Astrocyte (in vitro differentiated cells and primary cell): ENCODE measurements at regions not wholly inside any gene's neighbourhood (a gene's known extent, or its start where the extent isn't known, plus 50 kb on each side); places are given as distances from the start of the nearest gene placed in this dataset.

Experiments used
- DNase-seq: peaks from one replicate; pipeline ENCODE4 v3.0.0-alpha.2; 2010; ENCODE audit warnings: low read depth
- FAIRE-seq: peaks from 2 replicates; lab custom pipeline; 2011; peaks lifted over from hg19 to GRCh38; lab: Jason Lieb, UNC
- H2AFZ ChIP-seq: 2 replicates; pipeline ENCODE4 v1.6.0; 2012; ENCODE audit warnings: low read depth, low read length, inconsistent platforms
- H3K27ac ChIP-seq: 2 replicates; pipeline ENCODE4 v1.5.1; 2011; ENCODE audit warnings: low read depth, low read length, inconsistent platforms
- H3K27me3 ChIP-seq: 2 replicates; pipeline ENCODE4 v1.6.0; 2011; ENCODE audit warnings: low read length, inconsistent platforms; ENCODE audit not compliant: insufficient read depth
- H3K36me3 ChIP-seq: 2 replicates; pipeline ENCODE4 v1.5.1; 2011; ENCODE audit warnings: low read length, inconsistent platforms; ENCODE audit not compliant: insufficient read depth
- H3K4me1 ChIP-seq: 2 replicates; pipeline ENCODE4 v1.5.1; 2011; ENCODE audit warnings: low read length, inconsistent platforms; ENCODE audit not compliant: insufficient read depth
- H3K4me2 ChIP-seq: 2 replicates; pipeline ENCODE4 v1.6.0; 2012; ENCODE audit warnings: low read length, inconsistent platforms
- H3K4me3 ChIP-seq: 2 replicates; pipeline ENCODE4 v1.5.1; 2011; ENCODE audit warnings: low read depth, mild to moderate bottlenecking, low read length, inconsistent platforms; ENCODE audit not compliant: insufficient read depth
- H3K79me2 ChIP-seq: 2 replicates; pipeline ENCODE4 v1.6.0; 2012; ENCODE audit warnings: mild to moderate bottlenecking, low read length, inconsistent platforms; ENCODE audit not compliant: insufficient read depth
- H3K9ac ChIP-seq: 2 replicates; pipeline ENCODE4 v1.6.0; 2012; ENCODE audit warnings: mild to moderate bottlenecking, low read length, inconsistent platforms
- H3K9me3 ChIP-seq: 2 replicates; pipeline ENCODE4 v1.5.1; 2012; ENCODE audit warnings: low read depth, mild to moderate bottlenecking, low read length, inconsistent platforms; ENCODE audit not compliant: insufficient read depth
- H4K20me1 ChIP-seq: 2 replicates; pipeline ENCODE4 v1.6.0; 2012; ENCODE audit warnings: low read length, inconsistent platforms; ENCODE audit not compliant: insufficient read depth
- H3K27ac Mint-ChIP-seq: one replicate; pipeline ENCODE4 v1.8.0; 2021; ENCODE audit warnings: mild to moderate bottlenecking, mixed read lengths; ENCODE audit not compliant: unreplicated experiment
- H3K27me3 Mint-ChIP-seq: one replicate; pipeline ENCODE4 v1.8.0; 2021; ENCODE audit warnings: low read depth, mixed read lengths; ENCODE audit not compliant: unreplicated experiment
- H3K36me3 Mint-ChIP-seq: one replicate; pipeline ENCODE4 v1.8.0; 2021; ENCODE audit warnings: low read depth, mixed read lengths; ENCODE audit not compliant: unreplicated experiment
- H3K4me1 Mint-ChIP-seq: one replicate; pipeline ENCODE4 v1.8.0; 2021; ENCODE audit warnings: low read depth, mixed read lengths; ENCODE audit not compliant: unreplicated experiment
- H3K4me3 Mint-ChIP-seq: one replicate; pipeline ENCODE4 v1.8.0; 2021; ENCODE audit warnings: mild to moderate bottlenecking, moderate library complexity, mixed read lengths; ENCODE audit not compliant: unreplicated experiment
- H3K9me3 Mint-ChIP-seq: one replicate; pipeline ENCODE4 v1.8.0; 2021; ENCODE audit warnings: mild to moderate bottlenecking, mixed read lengths; ENCODE audit not compliant: unreplicated experiment
- EZH2 ChIP-seq: IDR thresholded peaks from 2 replicates; pipeline ENCODE4 v1.6.1; 2012; ENCODE audit warnings: mild to moderate bottlenecking, low read length, inconsistent platforms; ENCODE audit not compliant: insufficient read depth
- TF ChIP-seq, protein P1 (sequence below): IDR thresholded peaks from 2 replicates; pipeline ENCODE4 v1.5.1; 2011; ENCODE audit warnings: low read depth, mild to moderate bottlenecking, inconsistent platforms, low read length, moderate library complexity; ENCODE audit not compliant: insufficient read depth

- H2AFZ ChIP-seq = no peak overlapping the region
- H3K79me2 ChIP-seq = no peaks in the 10 kb centered on the region
- TF ChIP-seq, protein P1, sequence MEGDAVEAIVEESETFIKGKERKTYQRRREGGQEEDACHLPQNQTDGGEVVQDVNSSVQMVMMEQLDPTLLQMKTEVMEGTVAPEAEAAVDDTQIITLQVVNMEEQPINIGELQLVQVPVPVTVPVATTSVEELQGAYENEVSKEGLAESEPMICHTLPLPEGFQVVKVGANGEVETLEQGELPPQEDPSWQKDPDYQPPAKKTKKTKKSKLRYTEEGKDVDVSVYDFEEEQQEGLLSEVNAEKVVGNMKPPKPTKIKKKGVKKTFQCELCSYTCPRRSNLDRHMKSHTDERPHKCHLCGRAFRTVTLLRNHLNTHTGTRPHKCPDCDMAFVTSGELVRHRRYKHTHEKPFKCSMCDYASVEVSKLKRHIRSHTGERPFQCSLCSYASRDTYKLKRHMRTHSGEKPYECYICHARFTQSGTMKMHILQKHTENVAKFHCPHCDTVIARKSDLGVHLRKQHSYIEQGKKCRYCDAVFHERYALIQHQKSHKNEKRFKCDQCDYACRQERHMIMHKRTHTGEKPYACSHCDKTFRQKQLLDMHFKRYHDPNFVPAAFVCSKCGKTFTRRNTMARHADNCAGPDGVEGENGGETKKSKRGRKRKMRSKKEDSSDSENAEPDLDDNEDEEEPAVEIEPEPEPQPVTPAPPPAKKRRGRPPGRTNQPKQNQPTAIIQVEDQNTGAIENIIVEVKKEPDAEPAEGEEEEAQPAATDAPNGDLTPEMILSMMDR = no peak
- TF ChIP-seq EZH2 = no peak
- no peak overlapping the region for H3K27ac Mint-ChIP-seq
- no peak overlapping the region for H3K27ac ChIP-seq
- peaks cover 10% of the 10 kb centered on the region for H3K27me3 ChIP-seq
- H3K4me3 ChIP-seq = no peak overlapping the region
- FAIRE-seq (no peak), DNase-seq (no peak)
- H3K9me3 Mint-ChIP-seq = peaks cover 2% of the 10 kb centered on the region
- no peak overlapping the region for H3K4me3 Mint-ChIP-seq
- H4K20me1 ChIP-seq = no peaks in the 10 kb centered on the region
- peaks cover 7% of the 10 kb centered on the region for H3K4me1 Mint-ChIP-seq
- no peaks in the 10 kb centered on the region for H3K36me3 Mint-ChIP-seq
- H3K27me3 Mint-ChIP-seq = no peaks in the 10 kb centered on the region
- H3K9ac ChIP-seq = no peak overlapping the region
- H3K4me1 ChIP-seq = peaks cover 5% of the 10 kb centered on the region
- no peak overlapping the region for H3K4me2 ChIP-seq
- H3K36me3 ChIP-seq = no peaks in the 10 kb centered on the region
- no peaks in the 10 kb centered on the region for H3K9me3 ChIP-seq
These were observed 108.4 kb upstream of the SLC22A23 start for GRCh38 chr6:3565291-3565690.

GRCh38 chr6:3561725-3562124 lies 104.9 kb upstream of the SLC22A23 start:
- TF ChIP-seq EZH2 = no peak
- TF ChIP-seq, protein P1 = peak; percentile 23
- peak overlapping the region; percentile 31 for H3K4me2 ChIP-seq
- peaks cover 2% of the 10 kb centered on the region for H3K4me1 ChIP-seq
- Mint-ChIP-seq H3K4me1 (no peaks in the 10 kb centered on the region), H3K9me3 (peaks cover 2% of the 10 kb centered on the region), H3K27ac (no peak overlapping the region), H3K27me3 (peaks cover 5% of the 10 kb centered on the region), H3K36me3 (no peaks in the 10 kb centered on the region), H3K4me3 (no peak overlapping the region)
- H4K20me1 ChIP-seq = no peaks in the 10 kb centered on the region
- H3K27me3 ChIP-seq = peaks cover 8% of the 10 kb centered on the region
- FAIRE-seq = no peak
- H3K9ac ChIP-seq = no peak overlapping the region
- no peak for DNase-seq
- H3K79me2 ChIP-seq = no peaks in the 10 kb centered on the region
- no peak overlapping the region for H3K4me3 ChIP-seq
- H3K36me3 ChIP-seq = no peaks in the 10 kb centered on the region
- no peaks in the 10 kb centered on the region for H3K9me3 ChIP-seq
- H2AFZ ChIP-seq = peak overlapping the region; percentile 18
- no peak overlapping the region for H3K27ac ChIP-seq

DNA sequence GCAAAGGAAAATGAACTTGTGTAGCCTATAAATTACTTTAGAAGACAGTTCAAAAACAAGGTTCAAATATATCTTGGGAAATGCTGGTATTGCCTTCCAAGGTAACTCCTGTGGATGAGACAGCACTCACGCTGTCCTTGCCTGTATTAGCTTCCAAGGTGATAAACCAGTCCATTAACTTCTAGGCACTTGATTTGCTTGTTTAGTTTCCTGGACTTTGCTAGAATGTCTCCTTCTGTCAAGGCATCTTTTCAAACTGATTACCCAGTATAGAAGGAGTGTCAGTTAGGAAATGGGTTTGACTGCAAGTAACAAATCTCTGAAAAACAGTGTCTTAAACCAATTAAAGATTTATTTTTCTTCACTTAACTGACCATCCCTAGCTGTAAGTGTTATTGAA lies 103.4 kb upstream of the SLC22A23 start:
- TF ChIP-seq, protein P1 = no peak
- TF ChIP-seq EZH2 = no peak
- no peak for DNase-seq
- no peak for FAIRE-seq
- H3K4me2 ChIP-seq = no peak overlapping the region
- no peak overlapping the region for H2AFZ ChIP-seq
- peaks cover 5% of the 10 kb centered on the region for H3K27me3 Mint-ChIP-seq
- H3K36me3 ChIP-seq = no peaks in the 10 kb centered on the region
- no peaks in the 10 kb centered on the region for H4K20me1 ChIP-seq
- peaks cover 2% of the 10 kb centered on the region for H3K9me3 Mint-ChIP-seq
- no peaks in the 10 kb centered on the region for H3K36me3 Mint-ChIP-seq
- no peaks in the 10 kb centered on the region for H3K79me2 ChIP-seq
- H3K9me3 ChIP-seq = no peaks in the 10 kb centered on the region
- no peak overlapping the region for H3K4me3 ChIP-seq
- H3K9ac ChIP-seq = no peak overlapping the region
- no peaks in the 10 kb centered on the region for H3K4me1 Mint-ChIP-seq
- no peak overlapping the region for H3K27ac Mint-ChIP-seq
- H3K4me1 ChIP-seq = no peaks in the 10 kb centered on the region
- H3K27me3 ChIP-seq = peaks cover 11% of the 10 kb centered on the region
- H3K27ac ChIP-seq = no peak overlapping the region
- no peak overlapping the region for H3K4me3 Mint-ChIP-seq
